Smooth muscle cell (in vitro differentiated cells): ENCODE measurements at regions not wholly inside any gene's neighbourhood (a gene's known extent, or its start where the extent isn't known, plus 50 kb on each side); places are given as distances from the start of the nearest gene placed in this dataset.

Experiments
- DNase-seq: peaks from one replicate; lab custom pipeline; 2025; ENCODE audit not compliant: unreplicated experiment; lab: John Stamatoyannopoulos, UW
- H2AFZ ChIP-seq: fragments of 200-600 bp; sonication (generic); 2 replicates; pipeline ENCODE4 v1.6.0; 2016; ENCODE audit warnings: antibody characterized with exemption, low read depth, mild to moderate bottlenecking
- H3F3A ChIP-seq: fragments of 200-600 bp; sonication (generic); 2 replicates; pipeline ENCODE4 v1.6.0; 2017; ENCODE audit warnings: antibody characterized with exemption, low read depth
- H3K27ac ChIP-seq: fragments of 200-600 bp; sonication (generic); 2 replicates; pipeline ENCODE4 v1.5.1; 2016; ENCODE audit warnings: low read depth, mild to moderate bottlenecking
- H3K27me3 ChIP-seq: fragments of 200-600 bp; sonication (generic); 2 replicates; pipeline ENCODE4 v1.6.1; 2016; ENCODE audit warnings: low read depth, mild to moderate bottlenecking
- H3K36me3 ChIP-seq: fragments of 200-600 bp; sonication (generic); 2 replicates; pipeline ENCODE4 v1.5.1; 2016; ENCODE audit warnings: low read depth
- H3K4me1 ChIP-seq: fragments of 200-600 bp; sonication (generic); 2 replicates; pipeline ENCODE4 v1.5.1; 2016; ENCODE audit warnings: low read depth
- H3K4me2 ChIP-seq: fragments of 200-600 bp; sonication (generic); 2 replicates; pipeline ENCODE4 v1.6.0; 2016; ENCODE audit warnings: mild to moderate bottlenecking
- H3K4me3 ChIP-seq: fragments of 200-600 bp; sonication (generic); 2 replicates; pipeline ENCODE4 v1.5.1; 2016; ENCODE audit warnings: mild to moderate bottlenecking
- H3K79me2 ChIP-seq: fragments of 200-600 bp; sonication (generic); 2 replicates; pipeline ENCODE4 v1.6.0; 2016; ENCODE audit warnings: low read depth, mild to moderate bottlenecking
- H3K9ac ChIP-seq: fragments of 200-600 bp; sonication (generic); 2 replicates; pipeline ENCODE4 v1.6.0; 2016; ENCODE audit warnings: low read depth
- H3K9me3 ChIP-seq: fragments of 200-600 bp; sonication (generic); replicated peaks from 2 replicates; pipeline ENCODE4 v1.5.1; 2016; ENCODE audit warnings: low read depth
- H4K20me1 ChIP-seq: fragments of 200-600 bp; sonication (generic); 2 replicates; pipeline ENCODE4 v1.6.0; 2016; ENCODE audit warnings: low read depth
- CTCF ChIP-seq: fragments of 200-600 bp; sonication (generic); IDR thresholded peaks from 2 replicates; pipeline ENCODE4 v1.5.1; 2017; ENCODE audit warnings: borderline replicate concordance, mild to moderate bottlenecking, antibody characterized with exemption; ENCODE audit not compliant: insufficient read depth, poor library complexity, severe bottlenecking
- WGBS: methylation state at CpG from one replicate; pipeline ENCODE4 v1.1.7; 2016; ENCODE audit warnings: low lambda C conversion rate; 5-methylcytosine and 5-hydroxymethylcytosine counted together

GRCh38 chr2:147133286-147133908 is 711.4 kb upstream of the ACVR2A start:
- no peaks in the 10 kb centered on the region for H3K4me1 ChIP-seq
- H3K4me2 ChIP-seq, result no peak overlapping the region
- no peak overlapping the region for H3K9ac ChIP-seq
- no peak overlapping the region for H3K4me3 ChIP-seq
- H3K9me3 ChIP-seq, result no peaks in the 10 kb centered on the region
- H3K79me2 ChIP-seq, result no peaks in the 10 kb centered on the region
- H3F3A ChIP-seq, result no peaks in the 10 kb centered on the region
- WGBS, result 87% methylated on average over 4 of the region's 4 CpGs
- no peak for TF ChIP-seq CTCF
- no peaks in the 10 kb centered on the region for H3K36me3 ChIP-seq
- DNase-seq, result no peak
- no peaks in the 10 kb centered on the region for H3K27me3 ChIP-seq
- H4K20me1 ChIP-seq, result no peaks in the 10 kb centered on the region
- no peak overlapping the region for H2AFZ ChIP-seq
- no peak overlapping the region for H3K27ac ChIP-seq

DNA sequence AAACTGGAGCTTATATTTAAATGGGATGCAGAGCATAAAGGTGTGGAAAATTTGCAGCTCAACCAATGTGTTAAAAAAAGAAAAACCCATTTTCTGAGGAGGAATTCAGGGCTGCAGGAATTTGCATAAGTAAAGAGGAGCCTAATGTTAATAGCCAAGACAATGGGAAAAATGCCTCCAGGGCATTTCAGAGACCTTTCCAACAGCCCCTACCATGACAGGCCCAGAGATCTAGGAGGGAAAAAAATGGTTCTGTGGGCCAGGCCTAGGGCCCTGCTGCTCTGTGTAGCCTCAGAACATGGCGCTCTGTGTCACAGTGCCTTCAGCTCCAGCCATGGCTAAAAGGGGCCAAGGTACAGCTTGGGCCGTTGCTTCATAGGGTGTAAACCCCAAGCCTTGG is 719.7 kb upstream of the ACVR2A start:
- Histone ChIP-seq H3K79me2 (no peaks in the 10 kb centered on the region), H3K9me3 (no peaks in the 10 kb centered on the region), H3K4me2 (no peak overlapping the region), H3K36me3 (no peaks in the 10 kb centered on the region), H3K9ac (no peak overlapping the region), H4K20me1 (no peaks in the 10 kb centered on the region), H3K27me3 (no peaks in the 10 kb centered on the region), H3K27ac (no peak overlapping the region), H2AFZ (no peak overlapping the region), H3F3A (no peaks in the 10 kb centered on the region), H3K4me3 (no peak overlapping the region), H3K4me1 (no peaks in the 10 kb centered on the region)
- no peak for TF ChIP-seq CTCF
- WGBS, result 96% methylated on average over 2 of the region's 2 CpGs
- DNase-seq, result no peak

- Histone ChIP-seq H3K36me3 (no peaks in the 10 kb centered on the region), H3K9ac (no peak overlapping the region), H3K79me2 (no peaks in the 10 kb centered on the region), H3K4me3 (no peak overlapping the region), H3K27me3 (no peaks in the 10 kb centered on the region), H2AFZ (no peak overlapping the region), H3K27ac (no peak overlapping the region), H3K4me2 (no peak overlapping the region), H3F3A (no peaks in the 10 kb centered on the region), H3K4me1 (no peaks in the 10 kb centered on the region), H3K9me3 (no peaks in the 10 kb centered on the region), H4K20me1 (no peaks in the 10 kb centered on the region)
- TF ChIP-seq CTCF, result no peak
- WGBS, result 85% methylated on average over 3 of the region's 3 CpGs
- DNase-seq, result no peak
Measured at GRCh38 chr2:147122944-147123343, 721.9 kb upstream of the ACVR2A start.

DNA sequence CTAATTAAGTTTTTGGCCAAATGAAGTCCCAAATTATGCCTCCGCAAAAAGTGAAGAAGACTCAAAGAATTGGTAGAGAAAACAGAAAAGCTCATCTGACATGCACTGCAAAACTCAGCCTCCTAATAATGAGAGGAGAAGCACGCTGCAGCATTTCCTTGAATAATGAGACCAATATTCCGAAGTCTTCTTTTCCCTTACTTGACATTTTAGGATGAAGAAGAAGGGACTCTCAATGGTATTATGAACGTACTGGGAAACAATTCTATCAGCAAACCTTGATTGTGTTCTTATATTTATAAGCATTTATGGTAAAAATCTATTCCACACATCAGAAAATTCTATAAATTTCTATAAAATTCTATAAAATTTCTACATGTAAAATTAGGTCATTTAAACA is 733.9 kb upstream of the ACVR2A start:
- Histone ChIP-seq H3K4me2 (no peak overlapping the region), H3K4me3 (no peak overlapping the region), H3K9me3 (no peaks in the 10 kb centered on the region), H2AFZ (no peak overlapping the region), H3K79me2 (no peaks in the 10 kb centered on the region), H3K36me3 (no peaks in the 10 kb centered on the region), H3F3A (no peaks in the 10 kb centered on the region), H3K27me3 (no peaks in the 10 kb centered on the region), H4K20me1 (no peaks in the 10 kb centered on the region), H3K27ac (no peak overlapping the region), H3K9ac (no peak overlapping the region), H3K4me1 (peaks cover 6% of the 10 kb centered on the region)
- TF ChIP-seq CTCF, result no peak
- 72% methylated on average over 4 of the region's 4 CpGs for WGBS
- DNase-seq, result no peak
